GM23248 (cell line): ENCODE measurements at regions not wholly inside any gene's neighbourhood (a gene's known extent, or its start where the extent isn't known, plus 50 kb on each side); places are given as distances from the start of the nearest gene placed in this dataset.
A peak's percentile ranks its signal among the peaks of the same experiment; 100 is the strongest.

ENCODE experiments used
- DNase-seq: peaks from one replicate; pipeline ENCODE4 v3.0.0-alpha.2; 2015
- H2AFZ ChIP-seq: fragments of 200-600 bp; sonication (generic); 2 replicates; pipeline ENCODE4 v1.6.1; 2016; ENCODE audit warnings: antibody characterized with exemption
- H3F3A ChIP-seq: fragments of 200-600 bp; sonication (generic); 2 replicates; pipeline ENCODE4 v1.6.1; 2016; ENCODE audit warnings: mild to moderate bottlenecking, antibody characterized with exemption, mixed run types; ENCODE audit not compliant: insufficient read depth
- H3K27ac ChIP-seq: fragments of 200-600 bp; sonication (generic); 2 replicates; pipeline ENCODE4 v1.5.1; 2016; ENCODE audit warnings: mild to moderate bottlenecking
- H3K27me3 ChIP-seq: fragments of 200-600 bp; sonication (generic); replicated peaks from 2 replicates; pipeline ENCODE4 v1.6.1; 2016; ENCODE audit warnings: mild to moderate bottlenecking; ENCODE audit not compliant: insufficient read depth
- H3K36me3 ChIP-seq: fragments of 200-600 bp; sonication (generic); 2 replicates; pipeline ENCODE4 v1.6.1; 2016; ENCODE audit warnings: low read depth, mild to moderate bottlenecking
- H3K4me1 ChIP-seq: fragments of 200-600 bp; sonication (generic); 2 replicates; pipeline ENCODE4 v1.6.1; 2016; ENCODE audit warnings: mild to moderate bottlenecking; ENCODE audit not compliant: insufficient read depth
- H3K4me2 ChIP-seq: fragments of 200-600 bp; sonication (generic); one replicate; pipeline ENCODE4 v1.6.1; 2016; ENCODE audit warnings: mild to moderate bottlenecking; ENCODE audit not compliant: unreplicated experiment
- H3K4me3 ChIP-seq: fragments of 200-600 bp; sonication (generic); 2 replicates; pipeline ENCODE4 v1.5.1; 2016; ENCODE audit warnings: mild to moderate bottlenecking
- H3K79me2 ChIP-seq: fragments of 200-600 bp; sonication (generic); 2 replicates; pipeline ENCODE4 v1.6.1; 2016; ENCODE audit warnings: mild to moderate bottlenecking; ENCODE audit not compliant: insufficient read depth
- H3K9ac ChIP-seq: fragments of 200-600 bp; sonication (generic); 2 replicates; pipeline ENCODE4 v1.6.1; 2016; ENCODE audit warnings: mild to moderate bottlenecking
- H3K9me2 ChIP-seq: fragments of 200-600 bp; sonication (generic); 2 replicates; pipeline ENCODE4 v1.6.1; 2016; ENCODE audit warnings: mixed run types, mild to moderate bottlenecking, moderate library complexity; ENCODE audit not compliant: insufficient read depth
- H3K9me3 ChIP-seq: fragments of 200-600 bp; sonication (generic); one replicate; pipeline ENCODE4 v1.6.1; 2017; ENCODE audit warnings: low read depth
- H4K20me1 ChIP-seq: fragments of 200-600 bp; sonication (generic); 2 replicates; pipeline ENCODE4 v1.6.0; 2016; ENCODE audit not compliant: insufficient read depth
- EZH2 ChIP-seq: fragments of 200-600 bp; sonication (generic); IDR thresholded peaks from 2 replicates; pipeline ENCODE4 v1.6.1; 2018; ENCODE audit warnings: antibody characterized with exemption, mild to moderate bottlenecking; ENCODE audit not compliant: insufficient read depth, poor library complexity, severe bottlenecking
- EZH2phosphoT487 ChIP-seq: fragments of 200-600 bp; sonication (generic); IDR thresholded peaks from 2 replicates; pipeline ENCODE4 v1.6.1; 2018; ENCODE audit warnings: antibody characterized with exemption, moderate library complexity, mild to moderate bottlenecking, low read depth; ENCODE audit not compliant: insufficient read depth
- WGBS, 2 experiments: methylation state at CpG; one replicate each; pipeline ENCODE4 v1.1.6; 2015 to 2017; ENCODE audit warnings: low lambda C conversion rate in 2 of 2, low coverage in 1 of 2; ENCODE audit errors: missing lambda C conversion rate in 2 of 2; 5-methylcytosine and 5-hydroxymethylcytosine counted together
- in situ Hi-C: fragments of 300-500 bp; cut with MboI; formaldehyde crosslinking; loops from 2 replicates; pipeline ENCODE4 v1.15.0; 2020

DNA sequence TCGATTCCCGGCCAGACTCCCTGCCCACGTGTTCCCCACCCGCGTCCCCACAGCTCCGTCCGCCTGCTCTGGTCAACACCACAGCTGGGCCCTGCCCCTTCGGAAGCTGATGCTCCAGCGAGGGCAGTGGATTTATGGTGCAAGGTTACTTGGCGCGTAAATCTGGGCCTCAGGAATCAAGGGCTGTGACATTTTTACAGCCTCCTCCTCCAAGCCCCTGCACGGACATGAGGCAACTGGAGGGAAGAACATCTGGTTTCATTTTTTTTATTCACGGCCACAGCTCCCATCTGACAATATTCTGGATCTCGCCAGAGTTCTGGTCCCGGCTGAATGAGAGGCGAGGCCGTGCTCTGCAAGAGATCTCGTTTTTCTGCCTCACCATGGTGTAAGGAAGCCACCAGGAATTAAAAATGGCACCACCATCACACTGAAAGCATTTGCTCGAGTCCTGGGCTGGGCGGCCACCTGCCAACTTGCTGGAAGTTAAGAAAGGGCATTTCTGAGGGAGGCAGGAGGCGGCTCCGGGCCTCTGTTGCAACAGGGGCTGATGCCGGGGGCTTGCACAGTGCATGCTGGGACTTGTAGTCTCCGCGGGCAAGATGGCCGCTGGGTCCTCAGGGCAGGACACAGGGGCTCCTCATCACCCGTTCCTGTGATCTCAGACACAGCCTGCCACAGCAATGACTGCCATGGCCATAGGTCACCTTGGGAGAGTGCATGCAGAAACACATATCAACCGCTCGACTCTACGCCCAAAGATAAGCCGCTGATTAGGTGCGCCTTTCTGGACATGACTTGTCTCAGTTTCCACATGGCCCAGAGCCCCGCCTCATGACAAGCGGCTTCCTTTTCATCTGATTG lies 148.5 kb downstream of the LY86 start:
- H3K27ac ChIP-seq: peak overlapping the region; percentile 28
- WGBS, 2 experiments: 4 to 7% methylated on average over 34 of the region's 34 CpGs
- in situ Hi-C loops: no loop called here

DNA sequence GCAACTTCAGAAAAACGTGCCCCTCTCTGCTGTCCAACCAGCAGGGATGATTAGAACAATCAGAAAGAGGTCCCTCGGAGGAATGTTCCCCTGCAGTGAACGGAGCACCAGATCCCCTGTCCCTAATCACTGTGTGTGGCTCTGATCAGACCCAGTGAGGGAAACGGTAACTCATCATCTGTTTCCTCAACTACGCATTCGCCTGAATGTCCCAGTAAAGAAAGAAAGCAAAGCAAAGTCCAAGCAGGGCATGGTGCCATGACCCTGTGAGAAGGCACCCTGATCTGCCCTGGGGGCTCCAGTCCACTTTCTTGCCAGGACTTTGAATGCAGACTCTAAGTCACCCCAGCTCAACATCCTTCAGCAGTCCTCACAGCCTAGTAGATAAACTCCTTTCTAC lies 149.2 kb downstream of the LY86 start:
- 36 to 41% methylated on average over 6 of the region's 6 CpGs for WGBS, 2 experiments
- Histone ChIP-seq H3K79me2 (no peaks in the 10 kb centered on the region), H3K4me2 (peak overlapping the region; percentile 77), H3F3A (no peaks in the 10 kb centered on the region), H4K20me1 (no peaks in the 10 kb centered on the region), H3K27me3 (no peaks in the 10 kb centered on the region), H3K9ac (peak overlapping the region; percentile 51), H2AFZ (peak overlapping the region; percentile 99), H3K4me3 (peak overlapping the region; percentile 75), H3K36me3 (no peaks in the 10 kb centered on the region), H3K9me3 (no peaks in the 10 kb centered on the region), H3K9me2 (no peaks in the 10 kb centered on the region), H3K4me1 (0 out of 2 replicates have a peak, but pooled peaks cover 10% of the 10 kb centered on the region), H3K27ac (no peak overlapping the region)
- in situ Hi-C loops: no loop called here
- DNase-seq: no peak
- TF ChIP-seq EZH2: no peak
- no peak for TF ChIP-seq EZH2phosphoT487

More for the DNA sequence above, 148.5 kb downstream of the LY86 start:
- Histone ChIP-seq H3K4me1 (0 out of 2 replicates have a peak, but pooled peaks cover 10% of the 10 kb centered on the region), H3K9ac (peak overlapping the region; percentile 51), H3K4me3 (peak overlapping the region; percentile 75), H3K79me2 (no peaks in the 10 kb centered on the region), H4K20me1 (no peaks in the 10 kb centered on the region), H3F3A (no peaks in the 10 kb centered on the region), H3K9me3 (no peaks in the 10 kb centered on the region), H3K4me2 (peak overlapping the region; percentile 77), H3K9me2 (no peaks in the 10 kb centered on the region), H3K27me3 (no peaks in the 10 kb centered on the region), H3K36me3 (no peaks in the 10 kb centered on the region), H2AFZ (peak overlapping the region; percentile 99)
- TF ChIP-seq EZH2: no peak
- TF ChIP-seq EZH2phosphoT487: no peak
- DNase-seq: peak; percentile 87

- 0 out of 2 replicates have a peak, but pooled peaks cover 10% of the 10 kb centered on the region for H3K4me1 ChIP-seq
- no peaks in the 10 kb centered on the region for H3K79me2 ChIP-seq
- H3K27ac ChIP-seq: no peak overlapping the region
- in situ Hi-C loops: no loop called here
- no peaks in the 10 kb centered on the region for H4K20me1 ChIP-seq
- no peaks in the 10 kb centered on the region for H3K9me2 ChIP-seq
- H3K9ac ChIP-seq: no peak overlapping the region
- H2AFZ ChIP-seq: peak overlapping the region; percentile 99; the same call in 1 of the 2 replicates
- no peak for DNase-seq
- no peak overlapping the region for H3K4me2 ChIP-seq
- H3K27me3 ChIP-seq: no peaks in the 10 kb centered on the region
- no peak overlapping the region for H3K4me3 ChIP-seq
- no peaks in the 10 kb centered on the region for H3K36me3 ChIP-seq
- WGBS, 2 experiments: 95 to 98% methylated on average over 2 of the region's 2 CpGs
- H3K9me3 ChIP-seq: no peaks in the 10 kb centered on the region
- TF ChIP-seq EZH2 (no peak), EZH2phosphoT487 (no peak)
- no peaks in the 10 kb centered on the region for H3F3A ChIP-seq
Observed at GRCh38 chr6:6738108-6738507, 149.6 kb downstream of the LY86 start.

DNA sequence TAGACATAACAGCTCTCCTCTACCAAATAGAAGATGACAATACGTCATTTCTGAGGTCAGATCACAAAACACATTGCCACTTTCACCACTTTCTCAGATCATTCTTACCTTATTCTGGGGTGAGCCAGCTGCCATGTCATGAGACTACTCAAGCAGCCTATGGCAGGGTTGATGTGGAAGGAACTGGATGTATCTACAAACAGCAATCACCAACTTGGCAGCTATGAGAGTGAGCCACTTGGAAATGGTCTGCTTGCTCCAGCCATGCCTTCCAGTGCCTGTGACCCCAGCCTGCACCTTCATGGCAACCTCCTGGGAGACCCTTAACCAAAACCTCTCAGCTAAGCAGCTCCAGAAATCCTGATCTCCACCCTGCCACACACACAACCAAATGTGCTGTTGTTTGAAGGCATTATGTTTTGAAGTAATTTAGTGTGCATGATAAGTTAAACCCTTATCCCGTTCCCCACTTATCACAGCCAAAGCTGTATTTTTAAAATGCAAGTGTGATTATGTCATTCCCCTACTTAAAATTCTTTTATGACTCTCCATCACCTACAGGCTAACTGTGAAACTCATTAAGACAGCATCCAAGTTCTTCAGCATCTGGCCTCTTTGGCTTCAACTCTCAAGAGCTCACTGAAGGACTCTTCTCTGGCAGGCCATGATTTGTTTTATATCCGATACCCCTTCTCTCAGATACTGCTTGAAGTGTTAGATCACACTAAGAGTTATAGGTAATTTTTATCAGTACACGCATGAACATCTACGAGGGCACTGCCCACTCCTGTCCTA lies 150.6 kb downstream of the LY86 start:
- H3F3A ChIP-seq: no peaks in the 10 kb centered on the region
- H3K36me3 ChIP-seq: no peaks in the 10 kb centered on the region
- DNase-seq: no peak
- no peak overlapping the region for H3K9ac ChIP-seq
- H3K27ac ChIP-seq: no peak overlapping the region
- 65 to 73% methylated on average over 5 of the region's 5 CpGs for WGBS, 2 experiments
- H3K4me1 ChIP-seq: 0 out of 2 replicates have a peak, but pooled peaks cover 10% of the 10 kb centered on the region
- no peaks in the 10 kb centered on the region; the same call in 1 of the 2 replicates for H3K9me2 ChIP-seq
- H4K20me1 ChIP-seq: no peaks in the 10 kb centered on the region
- H3K4me2 ChIP-seq: no peak overlapping the region
- no peak overlapping the region for H2AFZ ChIP-seq
- in situ Hi-C loops: no loop called here
- no peaks in the 10 kb centered on the region for H3K9me3 ChIP-seq
- H3K27me3 ChIP-seq: no peaks in the 10 kb centered on the region
- H3K79me2 ChIP-seq: no peaks in the 10 kb centered on the region
- TF ChIP-seq EZH2phosphoT487 (no peak), EZH2 (no peak)
- H3K4me3 ChIP-seq: no peak overlapping the region
